ENCODE measurements at regions not wholly inside any gene's neighbourhood (a gene's known extent, or its start where the extent isn't known, plus 50 kb on each side); places are given as distances from the start of the nearest gene placed in this dataset.

DNA sequence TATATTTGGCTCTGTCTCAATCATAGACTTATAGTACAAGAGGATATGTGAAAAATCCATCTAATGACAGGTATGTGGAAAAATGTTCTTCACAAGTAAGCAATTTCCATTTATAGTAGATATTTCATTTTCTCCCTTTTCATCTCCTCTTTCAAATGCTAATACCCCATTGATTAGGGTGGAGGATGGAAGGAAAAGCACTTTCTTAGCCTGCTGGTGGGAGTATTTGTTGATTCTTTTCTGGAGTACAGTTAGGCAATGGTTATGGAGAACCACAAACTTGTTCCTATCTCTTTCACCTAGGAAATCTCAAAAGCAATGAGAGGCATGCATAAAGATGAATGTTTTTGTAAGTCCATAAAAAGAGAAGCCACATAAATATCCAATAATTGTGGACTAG, 108.0 kb upstream of the CREB5 start:
- ATAC-seq (no peak), DNase-seq (ENCODE audit: extremely low read depth in 1 of 4, low spot score in 3 of 4) (no peak), FAIRE-seq (no peak)
- Histone ChIP-seq H3K4me1 (replicated peaks in 1 of 2; ENCODE audit: control insufficient read depth in 2 of 2, insufficient read depth in 2 of 2, low read length in 2 of 2) (no peaks in the 10 kb centered on the region), H3K36me3 (ENCODE audit: control insufficient read depth, insufficient read depth, low read length) (no peaks in the 10 kb centered on the region), H3K9ac (ENCODE audit: insufficient read depth in 1 of 2, low read depth in 2 of 2, low read length in 2 of 2) (no peak overlapping the region), H3K79me2 (ENCODE audit: control insufficient read depth, insufficient read depth, low read length) (no peaks in the 10 kb centered on the region), H3K27me3 (ENCODE audit: control insufficient read depth in 2 of 2, insufficient read depth in 2 of 2, low read length in 2 of 2) (peaks cover 0 to 2% of the 10 kb centered on the region in 2 experiments; a peak in 1 of 5 replicates), H3K9me1 (ENCODE audit: control insufficient read depth, insufficient read depth, low read length) (no peaks in the 10 kb centered on the region), H3K9me3 (replicated peaks; ENCODE audit: control insufficient read depth, insufficient read depth, low read depth, low read length) (no peaks in the 10 kb centered on the region), H2AFZ (ENCODE audit: low read depth, low read length) (no peak overlapping the region), H3K4me3 (no peak overlapping the region), H4K20me1 (replicated peaks; ENCODE audit: control insufficient read depth, insufficient read depth, low read length) (no peaks in the 10 kb centered on the region), H3K27ac (ENCODE audit: extremely low read depth, low read depth, low read length) (no peak overlapping the region), H3K4me2 (ENCODE audit: insufficient read depth, low read length) (no peak overlapping the region)
- CTCF ChIA-PET (ENCODE audit: low intra/inter-chr PET ratio) = no interaction called here
- no TSS peak for BruUV-seq (replicated peaks)
- POLR2A ChIA-PET = no interaction called here
- in situ Hi-C loops (cut with MboI) (no loop called here), intact Hi-C loops (cut with micrococcal nuclease) (no loop called here)
- TF ChIP-seq TCFL5 (CRISPR knock-in tag; conservative IDR thresholded peaks at IDR 0.05) (no peak), FOS (IDR thresholded peaks at IDR 0.05; ENCODE audit: extremely low read depth, insufficient read length) (no peak), KLF13 (tag; IDR thresholded peaks at IDR 0.05; ENCODE audit: borderline replicate concordance, low read depth) (no peak), KDM5B (IDR thresholded peaks at IDR 0.05; ENCODE audit: insufficient replicate concordance, low read depth, low read length) (no peak), RBM34 (IDR thresholded peaks at IDR 0.05; ENCODE audit: borderline replicate concordance, insufficient read depth, low read length) (no peak), BRCA1 (IDR thresholded peaks at IDR 0.05) (no peak), BRCA1 (CRISPR knock-in tag; IDR thresholded peaks at IDR 0.05) (no peak), ZFP1 (CRISPR knock-in tag; IDR thresholded peaks at IDR 0.05) (no peak), TRIM24 (IDR thresholded peaks at IDR 0.05) (no peak), ZBTB7A (IDR thresholded peaks at IDR 0.05; ENCODE audit: borderline replicate concordance, control insufficient read depth, low read depth, low read length) (no peak), NR2F6 (CRISPR knock-in tag; IDR thresholded peaks at IDR 0.05) (no peak), PPARD (CRISPR knock-in tag; IDR thresholded peaks at IDR 0.05) (no peak), ZNF140 (CRISPR knock-in tag; IDR thresholded peaks at IDR 0.05) (no peak)
- TF ChIP-seq, protein P1, sequence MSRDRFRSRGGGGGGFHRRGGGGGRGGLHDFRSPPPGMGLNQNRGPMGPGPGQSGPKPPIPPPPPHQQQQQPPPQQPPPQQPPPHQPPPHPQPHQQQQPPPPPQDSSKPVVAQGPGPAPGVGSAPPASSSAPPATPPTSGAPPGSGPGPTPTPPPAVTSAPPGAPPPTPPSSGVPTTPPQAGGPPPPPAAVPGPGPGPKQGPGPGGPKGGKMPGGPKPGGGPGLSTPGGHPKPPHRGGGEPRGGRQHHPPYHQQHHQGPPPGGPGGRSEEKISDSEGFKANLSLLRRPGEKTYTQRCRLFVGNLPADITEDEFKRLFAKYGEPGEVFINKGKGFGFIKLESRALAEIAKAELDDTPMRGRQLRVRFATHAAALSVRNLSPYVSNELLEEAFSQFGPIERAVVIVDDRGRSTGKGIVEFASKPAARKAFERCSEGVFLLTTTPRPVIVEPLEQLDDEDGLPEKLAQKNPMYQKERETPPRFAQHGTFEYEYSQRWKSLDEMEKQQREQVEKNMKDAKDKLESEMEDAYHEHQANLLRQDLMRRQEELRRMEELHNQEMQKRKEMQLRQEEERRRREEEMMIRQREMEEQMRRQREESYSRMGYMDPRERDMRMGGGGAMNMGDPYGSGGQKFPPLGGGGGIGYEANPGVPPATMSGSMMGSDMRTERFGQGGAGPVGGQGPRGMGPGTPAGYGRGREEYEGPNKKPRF (IDR thresholded peaks at IDR 0.05; ENCODE audit: low read depth, low read length) = no peak
- TF ChIP-seq, protein P2, sequence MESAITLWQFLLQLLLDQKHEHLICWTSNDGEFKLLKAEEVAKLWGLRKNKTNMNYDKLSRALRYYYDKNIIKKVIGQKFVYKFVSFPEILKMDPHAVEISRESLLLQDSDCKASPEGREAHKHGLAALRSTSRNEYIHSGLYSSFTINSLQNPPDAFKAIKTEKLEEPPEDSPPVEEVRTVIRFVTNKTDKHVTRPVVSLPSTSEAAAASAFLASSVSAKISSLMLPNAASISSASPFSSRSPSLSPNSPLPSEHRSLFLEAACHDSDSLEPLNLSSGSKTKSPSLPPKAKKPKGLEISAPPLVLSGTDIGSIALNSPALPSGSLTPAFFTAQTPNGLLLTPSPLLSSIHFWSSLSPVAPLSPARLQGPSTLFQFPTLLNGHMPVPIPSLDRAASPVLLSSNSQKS (CRISPR knock-in tag; IDR thresholded peaks at IDR 0.05) = no peak
- TF ChIP-seq, protein P3, sequence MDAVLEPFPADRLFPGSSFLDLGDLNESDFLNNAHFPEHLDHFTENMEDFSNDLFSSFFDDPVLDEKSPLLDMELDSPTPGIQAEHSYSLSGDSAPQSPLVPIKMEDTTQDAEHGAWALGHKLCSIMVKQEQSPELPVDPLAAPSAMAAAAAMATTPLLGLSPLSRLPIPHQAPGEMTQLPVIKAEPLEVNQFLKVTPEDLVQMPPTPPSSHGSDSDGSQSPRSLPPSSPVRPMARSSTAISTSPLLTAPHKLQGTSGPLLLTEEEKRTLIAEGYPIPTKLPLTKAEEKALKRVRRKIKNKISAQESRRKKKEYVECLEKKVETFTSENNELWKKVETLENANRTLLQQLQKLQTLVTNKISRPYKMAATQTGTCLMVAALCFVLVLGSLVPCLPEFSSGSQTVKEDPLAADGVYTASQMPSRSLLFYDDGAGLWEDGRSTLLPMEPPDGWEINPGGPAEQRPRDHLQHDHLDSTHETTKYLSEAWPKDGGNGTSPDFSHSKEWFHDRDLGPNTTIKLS (IDR thresholded peaks at IDR 0.05; ENCODE audit: borderline replicate concordance, low read depth) = no peak
